Chondrocyte (in vitro differentiated cells): ENCODE measurements at regions not wholly inside any gene's neighbourhood (a gene's known extent, or its start where the extent isn't known, plus 50 kb on each side); places are given as distances from the start of the nearest gene placed in this dataset.
"Not testable (repeated sequence)": the region's sequence is repeated elsewhere in the genome, so short reads cannot be mapped to it uniquely, and the experiment has no call there.

Source experiments
- DNase-seq: peaks from one replicate; pipeline ENCODE4 v3.0.0; 2021; ENCODE audit warnings: mixed read lengths, low spot score
- H3K27ac Mint-ChIP-seq: one replicate; pipeline ENCODE4 v1.8.0; 2021; ENCODE audit warnings: mild to moderate bottlenecking, moderate library complexity, mixed read lengths; ENCODE audit not compliant: unreplicated experiment
- H3K27me3 Mint-ChIP-seq: 2 replicates; pipeline ENCODE4 v1.8.0; 2021; ENCODE audit warnings: low read depth, mixed read lengths
- H3K36me3 Mint-ChIP-seq: 2 replicates; pipeline ENCODE4 v1.8.0; 2021; ENCODE audit warnings: low read depth, mixed read lengths
- H3K4me1 Mint-ChIP-seq: 2 replicates; pipeline ENCODE4 v1.8.0; 2021; ENCODE audit warnings: low read depth, mild to moderate bottlenecking, mixed read lengths
- H3K4me3 Mint-ChIP-seq: one replicate; pipeline ENCODE4 v1.8.0; 2021; ENCODE audit warnings: mild to moderate bottlenecking, moderate library complexity, mixed read lengths; ENCODE audit not compliant: unreplicated experiment
- H3K9me3 Mint-ChIP-seq: 2 replicates; pipeline ENCODE4 v1.8.0; 2021; ENCODE audit warnings: low read depth, mixed read lengths
- TF ChIP-seq, protein P1 (sequence below): fragments of 200-600 bp; sonication (generic); IDR thresholded peaks from 2 replicates; pipeline ENCODE4 v1.5.0; 2021; ENCODE audit warnings: antibody characterized with exemption, mild to moderate bottlenecking, moderate library complexity

GRCh38 chr15:77875066-77875721, 202.3 kb downstream of the TBC1D2B start:
- not testable (repeated sequence) for DNase-seq, H3K9me3 Mint-ChIP-seq, H3K36me3 Mint-ChIP-seq, H3K27me3 Mint-ChIP-seq, H3K27ac Mint-ChIP-seq, H3K4me3 Mint-ChIP-seq
- TF ChIP-seq, protein P1, sequence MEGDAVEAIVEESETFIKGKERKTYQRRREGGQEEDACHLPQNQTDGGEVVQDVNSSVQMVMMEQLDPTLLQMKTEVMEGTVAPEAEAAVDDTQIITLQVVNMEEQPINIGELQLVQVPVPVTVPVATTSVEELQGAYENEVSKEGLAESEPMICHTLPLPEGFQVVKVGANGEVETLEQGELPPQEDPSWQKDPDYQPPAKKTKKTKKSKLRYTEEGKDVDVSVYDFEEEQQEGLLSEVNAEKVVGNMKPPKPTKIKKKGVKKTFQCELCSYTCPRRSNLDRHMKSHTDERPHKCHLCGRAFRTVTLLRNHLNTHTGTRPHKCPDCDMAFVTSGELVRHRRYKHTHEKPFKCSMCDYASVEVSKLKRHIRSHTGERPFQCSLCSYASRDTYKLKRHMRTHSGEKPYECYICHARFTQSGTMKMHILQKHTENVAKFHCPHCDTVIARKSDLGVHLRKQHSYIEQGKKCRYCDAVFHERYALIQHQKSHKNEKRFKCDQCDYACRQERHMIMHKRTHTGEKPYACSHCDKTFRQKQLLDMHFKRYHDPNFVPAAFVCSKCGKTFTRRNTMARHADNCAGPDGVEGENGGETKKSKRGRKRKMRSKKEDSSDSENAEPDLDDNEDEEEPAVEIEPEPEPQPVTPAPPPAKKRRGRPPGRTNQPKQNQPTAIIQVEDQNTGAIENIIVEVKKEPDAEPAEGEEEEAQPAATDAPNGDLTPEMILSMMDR, result peak; percentile 83
- peaks cover 26% of the 10 kb centered on the region for H3K4me1 Mint-ChIP-seq

GRCh38 chr15:77874063-77874462, 203.4 kb downstream of the TBC1D2B start:
- no peaks in the 10 kb centered on the region for H3K9me3 Mint-ChIP-seq
- H3K4me1 Mint-ChIP-seq, result peaks cover 28% of the 10 kb centered on the region
- no peak for DNase-seq
- no peaks in the 10 kb centered on the region for H3K36me3 Mint-ChIP-seq
- no peak overlapping the region for H3K27ac Mint-ChIP-seq
- TF ChIP-seq, protein P1, result no peak
- H3K4me3 Mint-ChIP-seq, result no peak overlapping the region
- H3K27me3 Mint-ChIP-seq, result no peaks in the 10 kb centered on the region

DNA sequence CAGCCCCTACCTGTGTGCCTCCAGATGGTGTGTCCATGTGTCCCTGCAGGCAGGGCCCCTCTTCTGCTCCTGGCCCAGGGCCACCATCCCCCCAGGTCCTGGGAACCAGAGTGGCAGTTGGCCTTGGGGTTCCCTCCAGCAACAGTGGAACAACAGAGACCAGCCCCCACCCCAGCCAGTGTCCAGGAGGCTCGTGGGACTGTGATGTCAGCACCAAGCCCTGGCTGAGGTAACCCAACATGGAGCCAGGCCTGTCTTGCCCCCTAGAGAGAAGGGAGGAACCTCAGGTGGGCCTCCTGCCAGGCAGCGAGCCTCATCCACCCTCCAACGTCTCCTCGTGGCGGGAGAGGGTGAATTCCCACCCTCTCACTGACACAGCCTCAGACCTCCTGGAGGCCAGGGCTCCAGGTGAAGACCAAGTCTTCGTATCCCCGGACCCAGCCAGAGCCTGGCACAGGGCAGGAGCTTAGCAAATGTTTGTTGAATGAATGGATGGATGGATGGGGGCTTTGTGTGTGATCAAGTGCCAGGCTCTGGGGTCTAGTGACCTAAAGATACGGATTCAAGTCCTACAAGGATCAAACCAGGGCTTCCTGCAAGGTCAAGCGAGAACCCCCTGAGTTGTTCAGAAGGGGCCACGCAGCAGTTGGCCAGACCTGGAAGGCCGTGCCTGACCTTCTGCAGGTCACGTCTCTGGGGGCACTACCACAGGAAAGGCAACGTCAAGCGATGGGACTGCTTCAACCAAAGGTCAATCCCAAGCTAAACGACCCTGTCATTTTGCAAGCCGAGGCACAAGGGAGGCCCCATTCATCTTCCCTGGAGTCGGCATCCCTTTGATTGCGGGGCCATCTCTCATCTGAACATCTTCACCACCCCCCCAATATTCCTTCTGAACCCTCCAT, 204.7 kb downstream of the TBC1D2B start:
- not testable (repeated sequence) for H3K9me3 Mint-ChIP-seq

GRCh38 chr15:77871852-77872371, 205.6 kb downstream of the TBC1D2B start:
- peak; percentile 75 for DNase-seq
- Mint-ChIP-seq H3K4me1 (peaks cover 29% of the 10 kb centered on the region), H3K27ac (no peak overlapping the region), H3K4me3 (no peak overlapping the region), H3K27me3 (no peaks in the 10 kb centered on the region), H3K9me3 (no peaks in the 10 kb centered on the region), H3K36me3 (no peaks in the 10 kb centered on the region)
- TF ChIP-seq, protein P1, result peak; percentile 62

More for the DNA sequence above, 204.7 kb downstream of the TBC1D2B start:
- H3K36me3 Mint-ChIP-seq, H3K27me3 Mint-ChIP-seq, H3K27ac Mint-ChIP-seq, H3K4me3 Mint-ChIP-seq: not testable (repeated sequence)
- H3K4me1 Mint-ChIP-seq, result peaks cover 27% of the 10 kb centered on the region
- DNase-seq, result peak; percentile 81

GRCh38 chr15:77870195-77871065, 207.1 kb downstream of the TBC1D2B start:
- no peaks in the 10 kb centered on the region for H3K27me3 Mint-ChIP-seq

More at GRCh38 chr15:77870195-77871065, 207.1 kb downstream of the TBC1D2B start:
- Mint-ChIP-seq H3K27ac (no peak overlapping the region), H3K4me1 (peaks cover 23% of the 10 kb centered on the region), H3K9me3 (no peaks in the 10 kb centered on the region), H3K36me3 (no peaks in the 10 kb centered on the region), H3K4me3 (no peak overlapping the region)
- DNase-seq, result peak; percentile 74
- TF ChIP-seq, protein P1, result peak; percentile 84
